Esophagus squamous epithelium (tissue), 5 donors: ENCODE measurements at regions not wholly inside any gene's neighbourhood (a gene's known extent, or its start where the extent isn't known, plus 50 kb on each side); places are given as distances from the start of the nearest gene placed in this dataset.
A peak's percentile ranks its signal among the peaks of the same experiment; 100 is the strongest.
"Not testable (repeated sequence)": the region's sequence is repeated elsewhere in the genome, so short reads cannot be mapped to it uniquely, and the experiment has no call there.

Experiments
- DNase-seq: peaks from one replicate; lab custom pipeline; 2025; lab: John Stamatoyannopoulos, UW
- H3K27ac ChIP-seq, 4 donors: fragments of 200-600 bp; sonication (generic); one replicate each; pipeline ENCODE4 v1.5.1; 2016 to 2019; ENCODE audit warnings: mild to moderate bottlenecking in 1 of 4
- H3K27me3 ChIP-seq, 4 donors: fragments of 200-600 bp; sonication (generic); 1 replicate in 3 of 4; 2 replicates in 1 of 4; pipeline versions ENCODE4 v1.5.1 to v1.6.0; 2017 to 2021; ENCODE audit warnings: antibody characterized with exemption in 1 of 4
- H3K36me3 ChIP-seq, 3 donors: fragments of 200-600 bp; sonication (generic); one replicate each; pipeline ENCODE4 v1.5.1; 2016 to 2019
- H3K4me1 ChIP-seq, 3 donors: fragments of 200-600 bp; sonication (generic); one replicate each; pipeline ENCODE4 v1.5.1; 2017 to 2019
- H3K4me3 ChIP-seq, 4 donors: fragments of 200-600 bp; sonication (generic); 1 replicate in 3 of 4; 2 replicates in 1 of 4; pipeline ENCODE4 v1.5.1; 2016 to 2019; ENCODE audit warnings: mild to moderate bottlenecking in 2 of 4, moderate library complexity in 1 of 4
- H3K9me3 ChIP-seq, 3 donors: fragments of 200-600 bp; sonication (generic); one replicate each; pipeline ENCODE4 v1.5.1; 2016 to 2019
- POLR2A ChIP-seq, 4 donors: fragments of 450-650 bp; IDR thresholded peaks; one replicate each; pipeline ENCODE4 v1.6.1; 2017; ENCODE audit warnings: antibody characterized with exemption in 4 of 4, mild to moderate bottlenecking in 4 of 4, moderate library complexity in 3 of 4
- WGBS, 2 donors: methylation state at CpG; one replicate each; pipeline ENCODE4 v1.1.5; 2018; 5-methylcytosine and 5-hydroxymethylcytosine counted together
- intact Hi-C: fragments of 100-400 bp; cut with DNase I; formaldehyde crosslinking; loops from one replicate; pipeline ENCODE4 v1.15.0; 2022
- TF ChIP-seq, protein P1 (sequence below), 6 experiments: fragments of 450-650 bp in 4 of 6; fragments of 200-600 bp in 2 of 6; sonication (generic) in 2 of 6; IDR thresholded peaks; one replicate each; pipeline ENCODE4 v1.5.1; 2016 to 2019; ENCODE audit warnings: antibody characterized with exemption in 6 of 6, mild to moderate bottlenecking in 4 of 6, moderate library complexity in 4 of 6
- donor health status: DM: yes; HTN: yes; CAD: no.

DNA sequence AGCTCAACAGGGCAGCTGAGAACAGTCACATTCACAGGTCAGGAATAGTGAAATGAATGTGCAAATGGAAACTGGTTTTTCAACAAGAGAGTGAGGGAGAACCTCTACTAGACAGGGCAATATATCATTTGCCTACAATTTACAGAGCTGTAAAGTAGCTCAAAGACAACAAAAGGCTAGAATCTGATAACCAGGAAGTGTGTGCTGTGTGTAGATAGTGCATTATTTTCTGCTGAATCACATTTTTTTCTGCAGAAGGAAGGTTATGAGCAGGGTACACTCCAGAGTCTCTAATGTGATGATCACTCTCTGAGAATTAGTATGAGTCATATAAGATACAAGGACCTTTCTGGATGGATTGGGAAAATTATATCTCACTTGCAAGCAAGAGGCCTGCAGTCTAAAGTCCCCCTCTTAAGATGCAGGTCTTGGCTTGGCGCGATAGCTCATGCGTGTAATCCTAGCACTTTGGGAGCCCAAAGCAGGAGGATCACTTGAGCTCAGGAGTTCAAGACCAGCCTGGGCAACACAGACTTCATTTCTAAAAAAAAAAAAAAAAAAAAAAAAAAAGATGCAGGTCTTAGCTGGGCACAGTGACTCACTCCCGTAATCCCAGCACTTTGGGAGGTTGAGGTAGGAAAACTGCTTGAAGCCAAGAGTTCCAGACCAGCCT lies 59.9 kb upstream of the COBL start:
- H3K27ac ChIP-seq, result no peak overlapping the region
- intact Hi-C loops, result no loop called here
- WGBS, 2 donors, result 27 to 84% methylated on average over 1 to 4 of the region's 4 CpGs
- DNase-seq, result no peak
- H3K36me3 ChIP-seq, result no peaks in the 10 kb centered on the region
- TF ChIP-seq, protein P1, sequence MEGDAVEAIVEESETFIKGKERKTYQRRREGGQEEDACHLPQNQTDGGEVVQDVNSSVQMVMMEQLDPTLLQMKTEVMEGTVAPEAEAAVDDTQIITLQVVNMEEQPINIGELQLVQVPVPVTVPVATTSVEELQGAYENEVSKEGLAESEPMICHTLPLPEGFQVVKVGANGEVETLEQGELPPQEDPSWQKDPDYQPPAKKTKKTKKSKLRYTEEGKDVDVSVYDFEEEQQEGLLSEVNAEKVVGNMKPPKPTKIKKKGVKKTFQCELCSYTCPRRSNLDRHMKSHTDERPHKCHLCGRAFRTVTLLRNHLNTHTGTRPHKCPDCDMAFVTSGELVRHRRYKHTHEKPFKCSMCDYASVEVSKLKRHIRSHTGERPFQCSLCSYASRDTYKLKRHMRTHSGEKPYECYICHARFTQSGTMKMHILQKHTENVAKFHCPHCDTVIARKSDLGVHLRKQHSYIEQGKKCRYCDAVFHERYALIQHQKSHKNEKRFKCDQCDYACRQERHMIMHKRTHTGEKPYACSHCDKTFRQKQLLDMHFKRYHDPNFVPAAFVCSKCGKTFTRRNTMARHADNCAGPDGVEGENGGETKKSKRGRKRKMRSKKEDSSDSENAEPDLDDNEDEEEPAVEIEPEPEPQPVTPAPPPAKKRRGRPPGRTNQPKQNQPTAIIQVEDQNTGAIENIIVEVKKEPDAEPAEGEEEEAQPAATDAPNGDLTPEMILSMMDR (IDR thresholded peaks at IDR 0.05), result no peak
- no peak for TF ChIP-seq POLR2A (IDR thresholded peaks at IDR 0.05)
- H3K27me3 ChIP-seq, result no peaks in the 10 kb centered on the region
- no peak overlapping the region for H3K4me3 ChIP-seq
- no peaks in the 10 kb centered on the region for H3K4me1 ChIP-seq
- H3K9me3 ChIP-seq, result no peaks in the 10 kb centered on the region

DNA sequence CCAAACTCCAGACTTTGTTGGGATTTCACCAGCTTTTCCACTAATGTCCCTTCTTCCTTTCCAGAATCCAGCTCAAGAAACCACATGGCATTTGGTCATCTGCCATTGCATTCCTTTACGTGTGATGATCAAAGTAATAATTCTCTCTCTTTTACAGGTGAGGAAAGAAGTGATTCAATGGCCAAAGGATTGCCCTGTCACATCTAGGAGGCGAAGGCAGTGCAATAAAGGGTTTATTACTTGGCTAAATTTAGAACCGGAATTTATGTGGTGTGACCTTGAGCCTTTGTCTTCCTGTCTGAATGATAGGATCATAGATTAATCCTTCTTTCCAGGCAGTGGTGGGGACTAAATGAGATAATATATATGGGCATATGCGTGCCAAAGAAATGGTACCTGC lies 58.3 kb upstream of the COBL start:
- Histone ChIP-seq H3K4me3 (no peak overlapping the region), H3K4me1 (no peaks in the 10 kb centered on the region), H3K9me3 (no peaks in the 10 kb centered on the region), H3K36me3 (no peaks in the 10 kb centered on the region), H3K27me3 (no peaks in the 10 kb centered on the region), H3K27ac (no peak overlapping the region)
- TF ChIP-seq, protein P1 (IDR thresholded peaks at IDR 0.05), result no peak
- TF ChIP-seq POLR2A (IDR thresholded peaks at IDR 0.05), result no peak
- intact Hi-C loops, result no loop called here
- DNase-seq, result no peak
- 63 to 75% methylated on average over 4 of the region's 4 CpGs for WGBS, 2 donors

DNA sequence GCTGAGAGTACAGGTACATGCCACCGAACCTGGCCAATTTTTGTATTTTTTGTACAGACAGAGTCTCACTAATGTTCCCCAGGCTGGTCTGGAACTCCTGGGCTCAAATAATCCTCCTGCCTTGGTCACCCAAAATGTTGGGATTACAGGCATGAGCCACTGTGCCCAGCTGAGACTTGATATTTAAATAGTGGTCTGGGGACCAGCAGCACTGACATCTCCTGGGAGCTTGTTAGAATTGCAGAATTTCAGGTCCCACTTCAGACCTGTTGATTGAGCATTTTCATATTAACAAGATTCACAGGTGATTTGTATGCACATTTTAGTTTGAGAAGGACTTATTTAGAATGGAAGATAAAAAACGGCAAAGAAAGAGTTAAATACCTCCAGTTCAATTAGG lies 57.0 kb upstream of the COBL start:
- intact Hi-C loops, H3K4me3 ChIP-seq, H3K36me3 ChIP-seq, H3K4me1 ChIP-seq, H3K27ac ChIP-seq, DNase-seq, H3K27me3 ChIP-seq, H3K9me3 ChIP-seq: not testable (repeated sequence)
- 70% methylated on average over 2 of the region's 2 CpGs; no CpG with 5 or more reads in 1 of the 2 donors for WGBS, 2 donors

DNA sequence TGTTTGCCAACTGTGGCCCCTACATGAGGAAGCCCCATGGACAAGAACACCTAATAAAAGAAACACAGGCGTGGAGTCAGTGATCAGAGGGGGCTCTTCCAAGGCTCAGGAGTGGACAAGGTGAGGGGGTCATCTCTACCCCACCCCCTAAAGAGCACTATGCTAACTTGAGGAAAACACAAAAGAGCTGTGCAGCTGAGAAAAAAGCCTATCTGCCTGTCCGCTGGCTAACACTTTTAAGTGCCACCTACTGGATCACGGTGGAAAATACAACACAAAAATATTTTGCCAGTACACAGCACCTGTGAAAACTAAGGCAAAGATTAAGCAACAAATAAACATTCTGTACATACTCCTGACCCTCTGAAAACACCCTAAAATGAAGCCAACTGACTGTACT lies 53.1 kb upstream of the COBL start:
- Histone ChIP-seq H3K9me3 (no peaks in the 10 kb centered on the region), H3K27me3 (no peaks in the 10 kb centered on the region), H3K4me1 (peaks cover 0 to 7% (median 0%) of the 10 kb centered on the region in 3 donors), H3K4me3 (no peak overlapping the region), H3K27ac (no peak overlapping the region), H3K36me3 (no peaks in the 10 kb centered on the region)
- no peak for TF ChIP-seq POLR2A (IDR thresholded peaks at IDR 0.05)
- TF ChIP-seq, protein P1 (IDR thresholded peaks at IDR 0.05), result peak in 3 of 6 experiments; percentile 8 to 46 (median 19)
- 14 to 23% methylated on average over 3 of the region's 3 CpGs for WGBS, 2 donors
- no peak for DNase-seq
- intact Hi-C loops, result loop anchor here (5.0 to 10.0 kb wide), 2 partner anchors 65 to 207 kb away; no protein-coding TSS in a partner anchor

DNA sequence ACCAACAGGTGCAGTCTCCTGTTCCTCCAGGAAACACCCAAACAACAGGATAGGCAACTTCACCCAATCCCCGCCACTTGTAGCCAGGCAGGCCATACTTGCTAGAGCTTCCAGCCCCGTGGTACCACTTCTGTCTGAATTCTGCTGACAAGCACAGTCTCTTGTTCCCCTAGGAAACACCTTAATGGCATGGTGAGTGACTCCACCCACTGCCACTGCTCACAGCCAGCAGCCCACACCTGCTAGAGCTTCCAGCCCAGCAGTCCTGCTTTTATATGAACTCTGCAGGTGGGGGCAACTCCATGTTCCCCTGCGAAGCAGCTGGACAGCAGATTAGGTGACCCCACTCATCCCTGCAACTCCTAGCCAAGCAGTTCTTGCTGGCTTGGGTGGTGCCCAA lies 52.6 kb upstream of the COBL start:
- not testable (repeated sequence) for DNase-seq, H3K36me3 ChIP-seq, H3K4me1 ChIP-seq, H3K27me3 ChIP-seq, H3K9me3 ChIP-seq, H3K4me3 ChIP-seq, H3K27ac ChIP-seq
- WGBS, 2 donors, result 19 to 42% methylated on average over 2 of the region's 3 CpGs
- intact Hi-C loops, result loop anchor here (5.0 to 10.0 kb wide), 2 partner anchors 64 to 207 kb away; no protein-coding TSS in a partner anchor

DNA sequence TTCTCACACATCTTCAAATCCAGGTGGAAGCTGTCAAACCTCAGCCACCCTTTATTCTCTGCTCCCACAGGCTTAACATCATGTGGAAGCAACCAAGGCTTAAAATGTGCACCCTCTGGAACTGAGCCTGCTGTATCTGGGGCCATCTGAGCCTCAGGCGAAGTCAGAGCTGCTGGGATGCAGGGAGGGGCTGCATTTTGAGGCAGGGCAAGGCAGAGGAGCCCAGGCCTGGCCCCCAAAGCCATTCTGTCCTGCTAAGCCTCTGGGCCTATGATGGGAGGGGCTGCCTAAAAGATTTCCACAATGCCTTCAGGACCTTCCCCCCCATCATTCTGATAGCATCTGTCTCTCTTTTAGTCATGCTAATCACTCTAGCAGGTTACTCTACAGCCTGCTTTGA lies 51.7 kb upstream of the COBL start:
- Histone ChIP-seq H3K4me1 (peaks cover 0 to 7% (median 0%) of the 10 kb centered on the region in 3 donors), H3K27me3 (no peaks in the 10 kb centered on the region), H3K4me3 (no peak overlapping the region), H3K9me3 (no peaks in the 10 kb centered on the region), H3K27ac (no peak overlapping the region), H3K36me3 (no peaks in the 10 kb centered on the region)
- no peak for DNase-seq
- 63% methylated on average over 1 of the region's 1 CpG; no CpG with 5 or more reads in 1 of the 2 donors for whole genome bisulfite sequencing, 2 donors
- TF ChIP-seq, protein P1 (IDR thresholded peaks at IDR 0.05), result no peak
- no peak for TF ChIP-seq POLR2A (IDR thresholded peaks at IDR 0.05)
- intact Hi-C loops, result loop anchor here (5.0 to 10.0 kb wide), 2 partner anchors 64 to 206 kb away; no protein-coding TSS in a partner anchor
